Stimulated activated naive B cell treated with anti-CD40 and anti-IgM and Interleukin-4, amounts not matched to agents 10 μg/mL and 1 μg/mL and 100 μg/mL, for 72 hours (primary cell): ENCODE measurements at regions not wholly inside any gene's neighbourhood (a gene's known extent, or its start where the extent isn't known, plus 50 kb on each side); places are given as distances from the start of the nearest gene placed in this dataset.
A peak's percentile ranks its signal among the peaks of the same experiment; 100 is the strongest.

Experiments used
- ATAC-seq, 2 donors: fragments of 150-1000 bp; cut with Tn5 transposase; replicated peaks; 2 replicates each; pipeline ENCODE4 v1.10.0; 2021; ENCODE audit warnings: moderate library complexity in 1 of 2
- DNase-seq: peaks from one replicate; pipeline ENCODE4 v3.0.0; 2021
- H3K27ac Mint-ChIP-seq: one replicate; pipeline ENCODE4 v1.8.0; 2022; ENCODE audit warnings: mild to moderate bottlenecking, mixed read lengths
- H3K27me3 Mint-ChIP-seq, 2 donors: one replicate each; pipeline ENCODE4 v1.8.0; 2022; ENCODE audit warnings: mixed read lengths in 2 of 2
- H3K36me3 Mint-ChIP-seq, 2 donors: one replicate each; pipeline ENCODE4 v1.8.0; 2022; ENCODE audit warnings: mixed read lengths in 2 of 2, mild to moderate bottlenecking in 1 of 2
- H3K4me1 Mint-ChIP-seq, 2 donors: one replicate each; pipeline ENCODE4 v1.8.0; 2022; ENCODE audit warnings: mixed read lengths in 2 of 2, mild to moderate bottlenecking in 1 of 2
- H3K4me3 Mint-ChIP-seq, 2 donors: one replicate each; pipeline ENCODE4 v1.8.0; 2022; ENCODE audit warnings: mild to moderate bottlenecking in 2 of 2, mixed read lengths in 2 of 2, moderate library complexity in 1 of 2
- H3K9me3 Mint-ChIP-seq, 2 donors: one replicate each; pipeline ENCODE4 v1.8.0; 2022; ENCODE audit warnings: mixed read lengths in 2 of 2, mild to moderate bottlenecking in 1 of 2

GRCh38 chr14:22434901-22435550 is 154.0 kb downstream of the DAD1 start:
- no peak for DNase-seq
- H3K4me3 Mint-ChIP-seq: no peak overlapping the region
- H3K9me3 Mint-ChIP-seq: no peaks in the 10 kb centered on the region
- H3K4me1 Mint-ChIP-seq: peaks cover 27 to 31% of the 10 kb centered on the region in 2 donors
- ATAC-seq: no peak
- no peak overlapping the region for H3K27ac Mint-ChIP-seq
- peaks cover 6% of the 10 kb centered on the region in 2 donors for H3K27me3 Mint-ChIP-seq
- no peaks in the 10 kb centered on the region for H3K36me3 Mint-ChIP-seq

GRCh38 chr14:22434030-22434429 is 155.0 kb downstream of the DAD1 start:
- no peak overlapping the region for H3K27ac Mint-ChIP-seq
- H3K9me3 Mint-ChIP-seq: no peaks in the 10 kb centered on the region
- H3K36me3 Mint-ChIP-seq: no peaks in the 10 kb centered on the region
- no peak for ATAC-seq
- peaks cover 6 to 12% of the 10 kb centered on the region in 2 donors for H3K27me3 Mint-ChIP-seq
- H3K4me3 Mint-ChIP-seq: no peak overlapping the region
- DNase-seq: no peak
- H3K4me1 Mint-ChIP-seq: peaks cover 33 to 41% of the 10 kb centered on the region in 2 donors

GRCh38 chr14:22433069-22433468 is 156.0 kb downstream of the DAD1 start:
- peak; percentile 66 to 68 for ATAC-seq
- H3K27ac Mint-ChIP-seq: peak overlapping the region; percentile 16
- H3K36me3 Mint-ChIP-seq: no peaks in the 10 kb centered on the region
- H3K27me3 Mint-ChIP-seq: peaks cover 6 to 19% of the 10 kb centered on the region in 2 donors
- peaks cover 35 to 50% of the 10 kb centered on the region in 2 donors for H3K4me1 Mint-ChIP-seq
- no peak for DNase-seq
- H3K9me3 Mint-ChIP-seq: no peaks in the 10 kb centered on the region
- no peak overlapping the region for H3K4me3 Mint-ChIP-seq

- DNase-seq (no peak), ATAC-seq (peak; percentile 90)
- Mint-ChIP-seq H3K9me3 (no peaks in the 10 kb centered on the region), H3K4me3 (peak overlapping the region; percentile 3 to 18), H3K27me3 (peaks cover 6 to 25% of the 10 kb centered on the region in 2 donors), H3K4me1 (peaks cover 38 to 56% of the 10 kb centered on the region in 2 donors), H3K36me3 (no peaks in the 10 kb centered on the region), H3K27ac (peak overlapping the region; percentile 16)
Observed at GRCh38 chr14:22432348-22432976, 156.6 kb downstream of the DAD1 start.

GRCh38 chr14:22429546-22430294 is 159.3 kb downstream of the DAD1 start:
- DNase-seq (no peak), ATAC-seq (no peak)
- Mint-ChIP-seq H3K36me3 (no peaks in the 10 kb centered on the region), H3K27me3 (peaks cover 16 to 39% of the 10 kb centered on the region in 2 donors), H3K27ac (no peak overlapping the region), H3K4me1 (peaks cover 34 to 55% of the 10 kb centered on the region in 2 donors), H3K9me3 (no peaks in the 10 kb centered on the region), H3K4me3 (no peak overlapping the region)

GRCh38 chr14:22428700-22429291 is 160.2 kb downstream of the DAD1 start:
- no peak overlapping the region for H3K4me3 Mint-ChIP-seq
- no peaks in the 10 kb centered on the region for H3K9me3 Mint-ChIP-seq
- peaks cover 19 to 39% of the 10 kb centered on the region in 2 donors for H3K27me3 Mint-ChIP-seq
- H3K36me3 Mint-ChIP-seq: no peaks in the 10 kb centered on the region
- H3K27ac Mint-ChIP-seq: no peak overlapping the region
- ATAC-seq (no peak), DNase-seq (no peak)
- peaks cover 34 to 51% of the 10 kb centered on the region in 2 donors for H3K4me1 Mint-ChIP-seq

GRCh38 chr14:22427771-22428231 is 161.2 kb downstream of the DAD1 start:
- H3K9me3 Mint-ChIP-seq: no peaks in the 10 kb centered on the region
- no peak overlapping the region for H3K27ac Mint-ChIP-seq
- no peak overlapping the region for H3K4me3 Mint-ChIP-seq
- peaks cover 21 to 39% of the 10 kb centered on the region in 2 donors for H3K27me3 Mint-ChIP-seq
- H3K4me1 Mint-ChIP-seq: peaks cover 32 to 41% of the 10 kb centered on the region in 2 donors
- H3K36me3 Mint-ChIP-seq: no peaks in the 10 kb centered on the region
- ATAC-seq (no peak), DNase-seq (no peak)

GRCh38 chr14:22426711-22427110 is 162.3 kb downstream of the DAD1 start:
- no peaks in the 10 kb centered on the region for H3K36me3 Mint-ChIP-seq
- H3K4me3 Mint-ChIP-seq: no peak overlapping the region
- H3K4me1 Mint-ChIP-seq: peaks cover 33 to 41% of the 10 kb centered on the region in 2 donors
- H3K27me3 Mint-ChIP-seq: peaks cover 21 to 39% of the 10 kb centered on the region in 2 donors
- ATAC-seq: no peak
- H3K27ac Mint-ChIP-seq: no peak overlapping the region
- no peaks in the 10 kb centered on the region for H3K9me3 Mint-ChIP-seq
- no peak for DNase-seq

GRCh38 chr14:22423958-22424357 is 165.1 kb downstream of the DAD1 start:
- no peak overlapping the region for H3K27ac Mint-ChIP-seq
- no peaks in the 10 kb centered on the region for H3K36me3 Mint-ChIP-seq
- no peak for DNase-seq
- no peak for ATAC-seq
- peaks cover 15 to 32% of the 10 kb centered on the region in 2 donors for H3K27me3 Mint-ChIP-seq
- H3K9me3 Mint-ChIP-seq: no peaks in the 10 kb centered on the region
- H3K4me3 Mint-ChIP-seq: no peak overlapping the region
- H3K4me1 Mint-ChIP-seq: peaks cover 30 to 55% of the 10 kb centered on the region in 2 donors

- ATAC-seq (peak; percentile 94 to 95), DNase-seq (peak; percentile 23)
- Mint-ChIP-seq H3K27me3 (peaks cover 13 to 17% of the 10 kb centered on the region in 2 donors), H3K4me1 (peaks cover 32 to 49% of the 10 kb centered on the region in 2 donors), H3K4me3 (no peak overlapping the region), H3K36me3 (no peaks in the 10 kb centered on the region), H3K9me3 (no peaks in the 10 kb centered on the region), H3K27ac (no peak overlapping the region)
Observed at GRCh38 chr14:22422238-22422637, 166.8 kb downstream of the DAD1 start.

- no peak for DNase-seq
- Mint-ChIP-seq H3K4me3 (no peak overlapping the region), H3K27me3 (peaks cover 5 to 7% of the 10 kb centered on the region in 2 donors), H3K36me3 (no peaks in the 10 kb centered on the region), H3K4me1 (peaks cover 33 to 48% of the 10 kb centered on the region in 2 donors), H3K27ac (peak overlapping the region; percentile 62), H3K9me3 (no peaks in the 10 kb centered on the region)
- ATAC-seq: no peak
Observed at GRCh38 chr14:22420598-22421186, 168.3 kb downstream of the DAD1 start.

- Mint-ChIP-seq H3K4me1 (peaks cover 33 to 48% of the 10 kb centered on the region in 2 donors), H3K4me3 (no peak overlapping the region), H3K9me3 (no peaks in the 10 kb centered on the region), H3K27ac (no peak overlapping the region), H3K36me3 (no peaks in the 10 kb centered on the region), H3K27me3 (peaks cover 0 to 5% of the 10 kb centered on the region in 2 donors)
- DNase-seq (no peak), ATAC-seq (no peak)
Observed at GRCh38 chr14:22419620-22420019, 169.4 kb downstream of the DAD1 start.

- Mint-ChIP-seq H3K27me3 (no peaks in the 10 kb centered on the region), H3K4me1 (peaks cover 29 to 48% of the 10 kb centered on the region in 2 donors), H3K36me3 (no peaks in the 10 kb centered on the region), H3K9me3 (no peaks in the 10 kb centered on the region), H3K4me3 (no peak overlapping the region), H3K27ac (no peak overlapping the region)
- peak; percentile 45 to 49 for ATAC-seq
- DNase-seq: no peak
Observed at GRCh38 chr14:22418631-22419030, 170.4 kb downstream of the DAD1 start.

- H3K27ac Mint-ChIP-seq: no peak overlapping the region
- DNase-seq (no peak), ATAC-seq (no peak)
- no peaks in the 10 kb centered on the region for H3K27me3 Mint-ChIP-seq
- peaks cover 29 to 48% of the 10 kb centered on the region in 2 donors for H3K4me1 Mint-ChIP-seq
- no peak overlapping the region for H3K4me3 Mint-ChIP-seq
- H3K36me3 Mint-ChIP-seq: no peaks in the 10 kb centered on the region
- H3K9me3 Mint-ChIP-seq: no peaks in the 10 kb centered on the region
Observed at GRCh38 chr14:22417914-22418313, 171.1 kb downstream of the DAD1 start.
